ENCODE measurements at regions not wholly inside any gene's neighbourhood (a gene's known extent, or its start where the extent isn't known, plus 50 kb on each side); places are given as distances from the start of the nearest gene placed in this dataset.

- no peaks in the 10 kb centered on the region for H3K4me1 ChIP-seq (ENCODE audit: control insufficient read depth in 2 of 2, insufficient read depth in 2 of 2, low read length in 2 of 2)
- Mint-ChIP-seq H3K27me3 (peaks cover 23% of the 10 kb centered on the region), H3K9me3 (ENCODE audit: insufficient read depth) (peaks cover 2% of the 10 kb centered on the region), H3K4me1 (no peaks in the 10 kb centered on the region), H3K27ac (no peak overlapping the region), H3K4me3 (no peak overlapping the region)
- WGBS (ENCODE audit: insufficient coverage), result no CpG with 5 or more reads among the region's 1 CpG
- DNase-seq, result no peak
- H3K9ac ChIP-seq (ENCODE audit: low read length), result no peak overlapping the region
- intact Hi-C loops (cut with micrococcal nuclease), result no loop called here
- H2AFZ ChIP-seq (ENCODE audit: insufficient read depth, low read depth, low read length, poor library complexity, severe bottlenecking), result no peak overlapping the region
- no peaks in the 10 kb centered on the region for H4K20me1 ChIP-seq (ENCODE audit: control insufficient read depth, insufficient read depth, low read length, poor library complexity, severe bottlenecking)
- H3K79me2 ChIP-seq (ENCODE audit: control insufficient read depth, insufficient read depth, low read length), result no peaks in the 10 kb centered on the region
- no peak overlapping the region for H3K27ac ChIP-seq (ENCODE audit: low read length in 2 of 2)
- ATAC-seq (ENCODE audit: low read depth), result no peak
- no peaks in the 10 kb centered on the region for H3K36me3 ChIP-seq (replicated peaks in 1 of 2; ENCODE audit: control extremely low read depth in 1 of 2, control insufficient read depth in 1 of 2, extremely low read depth in 1 of 2, insufficient read depth in 2 of 2, low read length in 1 of 2)
- no peak for TF ChIP-seq EZH2 (IDR thresholded peaks at IDR 0.05; ENCODE audit: borderline replicate concordance, insufficient read depth, low read depth, low read length, poor library complexity, severe bottlenecking)
- no peak for TF ChIP-seq CTCF (IDR thresholded peaks at IDR 0.05)
- ChIA-PET CTCF (no interaction called here), POLR2A (no interaction called here)
- H3K27me3 ChIP-seq (replicated peaks in 1 of 4; ENCODE audit: control extremely low read depth in 1 of 4, control insufficient read depth in 3 of 4, insufficient read depth in 4 of 4, low read length in 3 of 4), result peaks cover 0 to 2% (median 0%) of the 10 kb centered on the region in 4 experiments
- no peaks in the 10 kb centered on the region for H3K9me3 ChIP-seq (ENCODE audit: control extremely low read depth in 1 of 3, control insufficient read depth in 2 of 3, insufficient read depth in 1 of 3, low read length in 2 of 3)
- no peak overlapping the region for H3K4me2 ChIP-seq (replicated peaks; ENCODE audit: low read depth, low read length, poor library complexity, severe bottlenecking)
- no peak overlapping the region for H3K4me3 ChIP-seq (ENCODE audit: control extremely low read depth in 1 of 5, extremely low read depth in 1 of 5, insufficient read depth in 1 of 5, low read depth in 2 of 5, low read length in 4 of 5)
These were observed 441.0 kb upstream of the NFE2L3 start for GRCh38 chr7:25710959-25711358.

- intact Hi-C loops (cut with micrococcal nuclease), result no loop called here
- Histone ChIP-seq H2AFZ (ENCODE audit: insufficient read depth, low read depth, low read length, poor library complexity, severe bottlenecking) (no peak overlapping the region), H4K20me1 (ENCODE audit: control insufficient read depth, insufficient read depth, low read length, poor library complexity, severe bottlenecking) (no peaks in the 10 kb centered on the region), H3K4me1 (ENCODE audit: control insufficient read depth in 2 of 2, insufficient read depth in 2 of 2, low read length in 2 of 2) (no peaks in the 10 kb centered on the region), H3K79me2 (ENCODE audit: control insufficient read depth, insufficient read depth, low read length) (no peaks in the 10 kb centered on the region), H3K27me3 (replicated peaks in 1 of 4; ENCODE audit: control extremely low read depth in 1 of 4, control insufficient read depth in 3 of 4, insufficient read depth in 4 of 4, low read length in 3 of 4) (peaks cover 0 to 2% (median 0%) of the 10 kb centered on the region in 4 experiments), H3K9ac (ENCODE audit: low read length) (no peak overlapping the region), H3K27ac (ENCODE audit: low read length in 2 of 2) (no peak overlapping the region), H3K36me3 (replicated peaks in 1 of 2; ENCODE audit: control extremely low read depth in 1 of 2, control insufficient read depth in 1 of 2, extremely low read depth in 1 of 2, insufficient read depth in 2 of 2, low read length in 1 of 2) (no peaks in the 10 kb centered on the region), H3K9me3 (ENCODE audit: control extremely low read depth in 1 of 3, control insufficient read depth in 2 of 3, insufficient read depth in 1 of 3, low read length in 2 of 3) (no peaks in the 10 kb centered on the region), H3K4me2 (replicated peaks; ENCODE audit: low read depth, low read length, poor library complexity, severe bottlenecking) (no peak overlapping the region), H3K4me3 (ENCODE audit: control extremely low read depth in 1 of 5, extremely low read depth in 1 of 5, insufficient read depth in 1 of 5, low read depth in 2 of 5, low read length in 4 of 5) (no peak overlapping the region)
- ATAC-seq (ENCODE audit: low read depth) (no peak), DNase-seq (no peak)
- peaks cover 31% of the 10 kb centered on the region for H3K27me3 Mint-ChIP-seq
- no peak for TF ChIP-seq EZH2 (IDR thresholded peaks at IDR 0.05; ENCODE audit: borderline replicate concordance, insufficient read depth, low read depth, low read length, poor library complexity, severe bottlenecking)
- no peak for TF ChIP-seq CTCF (IDR thresholded peaks at IDR 0.05)
- H3K27ac Mint-ChIP-seq, result no peak overlapping the region
- WGBS (ENCODE audit: insufficient coverage), result no CpG with 5 or more reads among the region's 1 CpG
- CTCF ChIA-PET, result no interaction called here
- H3K9me3 Mint-ChIP-seq (ENCODE audit: insufficient read depth), result no peaks in the 10 kb centered on the region
- H3K4me1 Mint-ChIP-seq, result no peaks in the 10 kb centered on the region
- H3K4me3 Mint-ChIP-seq, result no peak overlapping the region
- POLR2A ChIA-PET, result no interaction called here
These were observed 440.1 kb upstream of the NFE2L3 start for GRCh38 chr7:25711940-25712339.
